GM21447 (cell line): ENCODE measurements at regions not wholly inside any gene's neighbourhood (a gene's known extent, or its start where the extent isn't known, plus 50 kb on each side); places are given as distances from the start of the nearest gene placed in this dataset.
A peak's percentile ranks its signal among the peaks of the same experiment; 100 is the strongest.

Experiments used
- ATAC-seq: cut with Tn5 transposase; IDR thresholded peaks from one replicate; pipeline ENCODE4 v1.9.1; 2021; ENCODE audit not compliant: unreplicated experiment

GRCh38 chr2:44825702-44826101 is 115.8 kb upstream of the SIX3 start:
- peak; percentile 92 for ATAC-seq

GRCh38 chr2:44826601-44827000 is 114.9 kb upstream of the SIX3 start:
- no peak for ATAC-seq

- no peak for ATAC-seq
Measured at GRCh38 chr2:44829771-44830170, 111.7 kb upstream of the SIX3 start.

GRCh38 chr2:44833171-44834069 is 108.1 kb upstream of the SIX3 start:
- peak; percentile 69 for ATAC-seq

GRCh38 chr2:44834656-44835055 is 106.8 kb upstream of the SIX3 start:
- ATAC-seq: no peak

- peak; percentile 47 for ATAC-seq
Measured at GRCh38 chr2:44836174-44836573, 105.3 kb upstream of the SIX3 start.

GRCh38 chr2:44836916-44837315 is 104.6 kb upstream of the SIX3 start:
- ATAC-seq: no peak

- no peak for ATAC-seq
Measured at GRCh38 chr2:44838116-44838790, 103.2 kb upstream of the SIX3 start.

GRCh38 chr2:44839370-44839769 is 102.1 kb upstream of the SIX3 start:
- no peak for ATAC-seq

- ATAC-seq: no peak
Measured at GRCh38 chr2:44839771-44840502, 101.6 kb upstream of the SIX3 start.

GRCh38 chr2:44840503-44840850 is 101.0 kb upstream of the SIX3 start:
- no peak for ATAC-seq

GRCh38 chr2:44843086-44843485 is 98.4 kb upstream of the SIX3 start:
- no peak for ATAC-seq

- no peak for ATAC-seq
Measured at GRCh38 chr2:44843641-44844310, 97.7 kb upstream of the SIX3 start.

GRCh38 chr2:44844651-44845270 is 96.7 kb upstream of the SIX3 start:
- ATAC-seq: no peak

- no peak for ATAC-seq
Measured at GRCh38 chr2:44848026-44848425, 93.5 kb upstream of the SIX3 start.

GRCh38 chr2:44850016-44850415 is 91.5 kb upstream of the SIX3 start:
- no peak for ATAC-seq

- ATAC-seq: no peak
Measured at GRCh38 chr2:44851518-44851917, 90.0 kb upstream of the SIX3 start.

- ATAC-seq: no peak
Measured at GRCh38 chr2:44852594-44852993, 88.9 kb upstream of the SIX3 start.

GRCh38 chr2:44859337-44859736 is 82.2 kb upstream of the SIX3 start:
- no peak for ATAC-seq

GRCh38 chr2:44866152-44866551 is 75.3 kb upstream of the SIX3 start:
- no peak for ATAC-seq

GRCh38 chr2:44869761-44870160 is 71.7 kb upstream of the SIX3 start:
- ATAC-seq: no peak
